GM06990 (cell line): ENCODE measurements at regions not wholly inside any gene's neighbourhood (a gene's known extent, or its start where the extent isn't known, plus 50 kb on each side); places are given as distances from the start of the nearest gene placed in this dataset.

Source experiments
- DNase-seq: peaks from one replicate; pipeline ENCODE4 v3.0.0-alpha.2; 2011; ENCODE audit not compliant: insufficient read length; ENCODE audit errors: extremely low read depth
- H3K27me3 ChIP-seq: replicated peaks from 2 replicates; pipeline ENCODE4 v1.6.0; 2011; ENCODE audit warnings: low read length; ENCODE audit not compliant: control insufficient read depth, insufficient read depth
- H3K36me3 ChIP-seq: 2 replicates; pipeline ENCODE4 v1.5.1; 2011; ENCODE audit warnings: low read length; ENCODE audit not compliant: control insufficient read depth, insufficient read depth
- H3K4me3 ChIP-seq: replicated peaks from 2 replicates; pipeline ENCODE4 v1.5.1; 2011; ENCODE audit warnings: low read depth, mild to moderate bottlenecking, control low read depth, low read length
- CTCF ChIP-seq: IDR thresholded peaks from 2 replicates; pipeline ENCODE4 v1.5.1; 2011; ENCODE audit warnings: low read length, control low read depth, mild to moderate bottlenecking, inconsistent platforms; ENCODE audit not compliant: insufficient read depth, poor library complexity, severe bottlenecking

DNA sequence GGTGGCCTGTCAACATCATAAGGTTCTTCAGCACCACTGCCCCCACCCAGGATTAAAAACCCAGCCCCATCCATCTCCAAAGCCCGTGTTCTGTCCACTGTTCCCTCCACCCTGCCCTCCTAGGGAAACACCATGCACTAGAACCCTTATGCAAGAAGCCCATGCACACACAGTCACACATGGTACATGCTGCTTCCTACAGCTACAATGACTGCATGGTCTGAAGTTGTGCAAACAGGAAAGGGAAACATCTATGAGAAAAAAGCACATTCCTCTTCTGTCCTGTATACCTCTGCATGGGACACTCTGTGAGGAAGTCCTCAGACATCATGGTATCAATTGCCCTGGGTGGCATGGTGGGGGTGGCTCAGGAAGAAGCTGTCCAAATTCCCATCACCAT is 108.6 kb upstream of the MRPS22 start:
- Histone ChIP-seq H3K4me3 (no peak overlapping the region), H3K36me3 (no peaks in the 10 kb centered on the region)
- DNase-seq: no peak

DNA sequence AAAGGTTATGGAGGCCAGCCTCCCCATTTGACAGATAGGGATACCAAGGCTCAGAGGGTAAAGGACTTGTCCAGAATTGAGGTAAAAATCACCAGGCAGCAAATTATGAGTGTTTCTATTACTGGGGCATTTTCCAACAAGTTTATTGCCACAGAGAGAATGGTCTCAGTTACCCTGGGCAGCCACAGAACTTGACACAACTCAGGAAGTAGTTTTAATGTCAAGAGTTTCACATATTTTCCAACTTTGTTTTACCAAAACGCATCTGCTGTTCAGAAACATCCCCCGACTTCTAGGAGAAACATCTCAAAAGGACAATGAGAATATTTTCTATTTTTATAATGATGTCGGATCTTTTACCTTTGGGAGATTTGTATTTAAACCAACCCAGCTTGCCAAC is 107.5 kb upstream of the MRPS22 start:
- Histone ChIP-seq H3K36me3 (no peaks in the 10 kb centered on the region), H3K4me3 (no peak overlapping the region), H3K27me3 (no peaks in the 10 kb centered on the region; the same call in 1 of the 2 replicates)
- DNase-seq: no peak
- TF ChIP-seq CTCF: no peak

More for the DNA sequence above, 108.6 kb upstream of the MRPS22 start:
- no peak for TF ChIP-seq CTCF
- no peaks in the 10 kb centered on the region; the same call in 1 of the 2 replicates for H3K27me3 ChIP-seq

DNA sequence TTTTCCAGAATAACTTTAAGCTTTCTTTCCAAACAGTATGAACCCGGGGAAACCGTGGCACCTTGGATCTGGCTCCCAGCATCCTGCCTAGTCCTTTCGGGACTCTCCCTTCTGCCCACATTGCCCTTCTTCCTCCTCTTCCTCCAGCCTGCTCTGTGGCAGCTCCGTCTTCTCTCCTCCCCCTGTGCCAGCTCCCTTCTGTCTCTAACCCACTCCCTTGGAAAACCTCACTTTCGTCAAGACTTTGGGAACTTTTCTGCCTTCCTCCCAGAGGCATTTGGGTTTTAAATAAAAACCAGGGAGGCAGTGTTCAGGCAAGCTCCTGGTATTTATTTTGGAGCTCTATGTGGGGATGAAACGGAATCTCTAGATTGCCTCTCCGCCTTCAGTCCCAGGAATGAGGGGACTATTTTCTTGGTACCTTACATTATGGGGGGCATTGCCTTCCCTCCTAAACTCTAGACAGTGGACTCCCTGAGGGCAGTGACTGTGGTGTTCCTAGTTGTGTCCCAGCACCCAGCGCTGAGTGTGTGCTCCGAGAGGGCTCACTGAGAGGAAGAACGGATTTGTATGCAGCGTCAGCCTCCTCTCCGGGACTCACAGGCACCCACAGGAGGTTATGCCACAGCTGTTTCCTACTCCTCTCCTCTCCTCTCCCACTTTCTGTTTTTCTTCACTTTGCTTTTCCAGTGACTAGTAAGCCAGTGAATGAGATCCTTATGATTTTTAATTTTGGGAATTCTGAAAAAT is 105.4 kb upstream of the MRPS22 start:
- DNase-seq: no peak
- H3K27me3 ChIP-seq: no peaks in the 10 kb centered on the region; the same call in 1 of the 2 replicates
- no peaks in the 10 kb centered on the region for H3K36me3 ChIP-seq
- H3K4me3 ChIP-seq: no peak overlapping the region
- no peak for TF ChIP-seq CTCF

DNA sequence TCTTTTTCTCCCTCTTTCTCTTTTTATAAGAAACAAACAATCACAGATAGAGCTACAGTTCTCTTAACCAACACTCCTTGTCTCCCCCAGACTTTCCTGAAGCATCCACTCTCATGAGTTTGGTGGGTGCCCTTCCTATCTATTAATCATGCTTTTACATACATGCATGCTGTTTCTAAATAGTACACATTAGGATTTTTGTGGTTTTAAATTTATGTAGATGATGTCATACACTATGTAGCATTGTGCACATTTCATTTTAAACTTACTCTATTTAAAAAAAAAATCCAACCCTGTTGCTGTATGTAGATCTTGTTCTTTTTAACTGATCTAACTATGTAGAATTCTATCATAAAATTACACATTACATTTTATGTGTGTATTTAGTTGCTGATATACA is 104.3 kb upstream of the MRPS22 start:
- DNase-seq: no peak
- Histone ChIP-seq H3K4me3 (no peak overlapping the region), H3K36me3 (no peaks in the 10 kb centered on the region), H3K27me3 (no peaks in the 10 kb centered on the region; the same call in 1 of the 2 replicates)
- no peak for TF ChIP-seq CTCF

- DNase-seq: no peak
- Histone ChIP-seq H3K36me3 (no peaks in the 10 kb centered on the region), H3K4me3 (no peak overlapping the region), H3K27me3 (no peaks in the 10 kb centered on the region; the same call in 1 of the 2 replicates)
- no peak for TF ChIP-seq CTCF
These were observed 102.0 kb upstream of the MRPS22 start for GRCh38 chr3:139241783-139242182.
